Liver (tissue), 8 donors: ENCODE measurements at regions not wholly inside any gene's neighbourhood (a gene's known extent, or its start where the extent isn't known, plus 50 kb on each side); places are given as distances from the start of the nearest gene placed in this dataset.

Source experiments
- DNase-seq: peaks from one replicate; pipeline ENCODE4 v3.0.0-alpha.2; 2017; ENCODE audit warnings: low spot score
- H3K27ac ChIP-seq, 2 donors: one replicate each; pipeline ENCODE4 v1.7.0; 2013; ENCODE audit warnings: inconsistent platforms in 2 of 2, low read length in 2 of 2, control low read depth in 1 of 2, low read depth in 1 of 2, mild to moderate bottlenecking in 1 of 2
- H3K27me3 ChIP-seq, 4 donors: one replicate each; pipeline versions ENCODE4 v1.6.1 to v1.7.0; 2013; ENCODE audit warnings: low read length in 3 of 4, inconsistent platforms in 1 of 4, mild to moderate bottlenecking in 1 of 4, moderate library complexity in 1 of 4; ENCODE audit not compliant: control insufficient read depth in 4 of 4, insufficient read depth in 4 of 4
- H3K36me3 ChIP-seq, 4 donors: one replicate each; pipeline versions ENCODE4 v1.6.1 to v1.7.0; 2013; ENCODE audit warnings: low read length in 3 of 4, mild to moderate bottlenecking in 3 of 4, low read depth in 1 of 4, moderate library complexity in 1 of 4; ENCODE audit not compliant: control insufficient read depth in 4 of 4, insufficient read depth in 3 of 4
- H3K4me1 ChIP-seq, 4 donors: one replicate each; pipeline versions ENCODE4 v1.6.1 to v1.7.0; 2013; ENCODE audit warnings: low read length in 3 of 4, mild to moderate bottlenecking in 3 of 4, moderate library complexity in 1 of 4; ENCODE audit not compliant: control insufficient read depth in 4 of 4, insufficient read depth in 4 of 4
- H3K4me3 ChIP-seq, 3 donors: one replicate each; pipeline versions ENCODE4 v1.6.1 to v1.7.0; 2013; ENCODE audit warnings: low read length in 3 of 3, control low read depth in 1 of 3, low read depth in 1 of 3, mild to moderate bottlenecking in 1 of 3
- H3K9ac ChIP-seq, 2 donors: one replicate each; pipeline ENCODE4 v1.7.0; 2013; ENCODE audit warnings: low read length in 2 of 2, mild to moderate bottlenecking in 2 of 2, moderate library complexity in 2 of 2, control low read depth in 1 of 2, low read depth in 1 of 2
- H3K9me3 ChIP-seq, 4 donors: one replicate each; pipeline versions ENCODE4 v1.6.1 to v1.7.0; 2013; ENCODE audit warnings: low read length in 3 of 4; ENCODE audit not compliant: control insufficient read depth in 4 of 4
- ATF3 ChIP-seq: IDR thresholded peaks from 2 replicates; pipeline ENCODE4 v1.6.1; 2016; ENCODE audit warnings: antibody characterized with exemption
- CTCF ChIP-seq: fragments of 150-350 bp; IDR thresholded peaks from 2 replicates; pipeline ENCODE4 v1.5.1; 2017; ENCODE audit warnings: improper control_type of control experiment, low read depth, low read length; ENCODE audit not compliant: missing input control
- FOXA1 ChIP-seq: IDR thresholded peaks from 2 replicates; pipeline ENCODE4 v1.6.1; 2016; ENCODE audit warnings: antibody characterized with exemption
- FOXA2 ChIP-seq: IDR thresholded peaks from 2 replicates; pipeline ENCODE4 v1.6.1; 2016; ENCODE audit warnings: antibody characterized with exemption
- GABPA ChIP-seq, 2 donors: IDR thresholded peaks in 1 of 2; conservative IDR thresholded peaks in 1 of 2; 2 replicates each; pipeline ENCODE4 v1.6.1; 2016; ENCODE audit warnings: antibody characterized with exemption in 2 of 2, mild to moderate bottlenecking in 1 of 2, moderate library complexity in 1 of 2
- HNF4A ChIP-seq, 2 donors: conservative IDR thresholded peaks; 2 replicates each; pipeline ENCODE4 v1.6.1; 2016; ENCODE audit warnings: antibody characterized with exemption in 2 of 2, mild to moderate bottlenecking in 2 of 2
- HNF4G ChIP-seq: IDR thresholded peaks from 2 replicates; pipeline ENCODE4 v1.6.1; 2016; ENCODE audit warnings: antibody characterized with exemption
- JUND ChIP-seq, 2 donors: IDR thresholded peaks; 2 replicates each; pipeline ENCODE4 v1.6.1; 2016; ENCODE audit warnings: antibody characterized with exemption in 2 of 2
- MAX ChIP-seq: IDR thresholded peaks from 2 replicates; pipeline ENCODE4 v1.6.1; 2016; ENCODE audit warnings: antibody characterized with exemption
- NR2F2 ChIP-seq: IDR thresholded peaks from 2 replicates; pipeline ENCODE4 v1.6.1; 2016; ENCODE audit warnings: antibody characterized with exemption
- RAD21 ChIP-seq, 2 donors: IDR thresholded peaks; 2 replicates each; pipeline ENCODE4 v1.6.1; 2016; ENCODE audit warnings: antibody characterized with exemption in 2 of 2, mild to moderate bottlenecking in 2 of 2
- REST ChIP-seq: IDR thresholded peaks from 2 replicates; pipeline ENCODE4 v1.6.1; 2016; ENCODE audit warnings: antibody characterized with exemption, mild to moderate bottlenecking
- SP1 ChIP-seq: IDR thresholded peaks from 2 replicates; pipeline ENCODE4 v1.6.1; 2018; ENCODE audit warnings: antibody characterized with exemption, mild to moderate bottlenecking
- YY1 ChIP-seq: IDR thresholded peaks from 2 replicates; pipeline ENCODE4 v1.6.1; 2016; ENCODE audit warnings: antibody characterized with exemption, mild to moderate bottlenecking
- ZBTB33 ChIP-seq: IDR thresholded peaks from 2 replicates; pipeline ENCODE4 v1.6.1; 2016; ENCODE audit warnings: antibody characterized with exemption
- WGBS: extraction: QIAGEN DNeasy Blood & Tissue Kit; methylation state at CpG from one replicate; pipeline ENCODE4 v1.1.7; 2013; 5-methylcytosine and 5-hydroxymethylcytosine counted together
- donor health status: healthy.
- donor health status: healthy.
- donor health status: healthy.
- donor health status: healthy.
- donor health status: healthy.

DNA sequence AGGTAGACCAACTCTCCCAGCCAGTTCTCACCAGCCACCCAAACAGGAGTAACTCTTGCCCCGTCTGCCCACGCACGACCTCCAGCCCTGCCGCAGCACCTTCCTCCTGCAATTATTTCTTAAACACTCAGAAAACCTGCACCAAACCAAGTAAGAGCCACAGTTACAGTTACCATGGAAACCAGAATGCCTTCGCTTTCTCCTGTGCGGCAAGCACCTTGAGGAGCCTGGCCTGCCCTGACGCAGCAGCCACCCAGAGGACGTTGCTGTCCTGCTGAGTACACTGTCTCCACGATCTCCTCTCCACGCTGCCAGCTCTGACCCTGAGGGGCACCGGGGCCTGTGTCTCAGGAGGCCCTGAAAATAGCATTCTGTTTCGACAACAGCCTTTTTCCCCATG, 94.3 kb upstream of the SMIM21 start:
- 78% methylated on average over 12 of the region's 12 CpGs for WGBS
- no peak for DNase-seq
- peaks cover 0 to 3% (median 0%) of the 10 kb centered on the region in 4 donors for H3K27me3 ChIP-seq

DNA sequence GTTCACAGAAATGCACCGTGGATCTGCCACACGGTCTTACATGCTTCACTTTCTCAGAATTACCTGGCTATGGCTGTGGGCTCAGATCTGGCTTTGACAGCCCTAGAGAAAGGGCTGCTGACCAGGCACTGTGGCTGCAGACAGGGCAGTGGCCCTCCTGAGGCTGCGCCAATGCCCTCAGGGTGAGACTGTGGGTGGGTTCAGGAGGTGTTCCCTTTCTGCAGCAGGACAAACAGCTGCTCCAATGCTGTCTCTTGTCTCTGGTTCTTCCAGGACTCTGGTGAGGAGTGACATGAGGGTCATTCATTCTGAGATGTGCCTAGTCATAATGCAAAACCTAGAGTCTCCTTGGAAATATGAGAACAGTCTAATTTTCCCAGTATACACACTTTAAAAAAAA, 90.5 kb upstream of the SMIM21 start:
- no peak overlapping the region for H3K27ac ChIP-seq
- H3K36me3 ChIP-seq = no peaks in the 10 kb centered on the region
- H3K9me3 ChIP-seq = no peaks in the 10 kb centered on the region
- no peak for DNase-seq
- no peaks in the 10 kb centered on the region for H3K4me1 ChIP-seq
- H3K4me3 ChIP-seq = no peak overlapping the region
- peaks cover 0 to 3% (median 0%) of the 10 kb centered on the region in 4 donors for H3K27me3 ChIP-seq
- no peak for TF ChIP-seq NR2F2
- no peak for TF ChIP-seq FOXA1
- no peak for TF ChIP-seq MAX
- no peak for TF ChIP-seq RAD21 (IDR thresholded peaks at IDR 0.05)
- TF ChIP-seq ATF3 = no peak
- TF ChIP-seq HNF4A (conservative IDR thresholded peaks at IDR 0.05) = no peak
- no peak for TF ChIP-seq SP1
- TF ChIP-seq YY1 = no peak
- TF ChIP-seq CTCF = no peak
- H3K9ac ChIP-seq = no peak overlapping the region
- WGBS = 90% methylated on average over 3 of the region's 3 CpGs

More for the DNA sequence above, 94.3 kb upstream of the SMIM21 start:
- Histone ChIP-seq H3K4me3 (no peak overlapping the region), H3K9ac (no peak overlapping the region), H3K27ac (no peak overlapping the region), H3K9me3 (no peaks in the 10 kb centered on the region), H3K36me3 (no peaks in the 10 kb centered on the region), H3K4me1 (no peaks in the 10 kb centered on the region)
- no peak for TF ChIP-seq REST

DNA sequence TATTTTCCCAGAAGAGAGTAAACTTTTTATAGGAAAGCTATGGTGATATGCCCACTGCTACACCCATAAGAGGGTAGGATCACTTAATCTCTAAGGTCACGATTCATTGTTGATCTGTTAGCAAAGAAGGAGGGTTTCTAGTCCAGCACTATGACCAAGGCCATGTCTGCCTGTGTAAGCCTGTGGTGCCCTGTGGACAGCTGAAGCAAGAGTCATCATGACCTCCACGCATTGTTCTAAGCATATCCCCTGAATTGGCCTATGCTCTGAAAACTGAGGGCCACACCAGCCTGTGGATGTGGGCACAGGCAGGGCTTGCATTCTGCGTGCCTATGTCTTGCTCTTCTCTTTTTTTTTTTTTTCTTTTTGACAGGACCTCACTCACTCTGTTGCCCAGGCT, 89.8 kb upstream of the SMIM21 start:
- peaks cover 0 to 3% (median 0%) of the 10 kb centered on the region in 4 donors for H3K27me3 ChIP-seq
- WGBS = 78% methylated on average over 3 of the region's 3 CpGs
- TF ChIP-seq GABPA (IDR thresholded peaks at IDR 0.05 in 1 of 2, conservative IDR thresholded peaks at IDR 0.05 in 1 of 2) (no peak), ZBTB33 (no peak), MAX (no peak), FOXA1 (no peak), FOXA2 (no peak), JUND (IDR thresholded peaks at IDR 0.05) (no peak), CTCF (no peak), ATF3 (no peak), HNF4G (no peak), SP1 (no peak), NR2F2 (no peak)

More for the DNA sequence above, 89.8 kb upstream of the SMIM21 start:
- Histone ChIP-seq H3K9ac (no peak overlapping the region), H3K4me1 (no peaks in the 10 kb centered on the region), H3K4me3 (no peak overlapping the region), H3K9me3 (peaks cover 0 to 3% (median 0%) of the 10 kb centered on the region in 4 donors), H3K27ac (no peak overlapping the region), H3K36me3 (no peaks in the 10 kb centered on the region)
- DNase-seq = no peak
